ENCODE measurements at regions not wholly inside any gene's neighbourhood (a gene's known extent, or its start where the extent isn't known, plus 50 kb on each side); places are given as distances from the start of the nearest gene placed in this dataset.

DNA sequence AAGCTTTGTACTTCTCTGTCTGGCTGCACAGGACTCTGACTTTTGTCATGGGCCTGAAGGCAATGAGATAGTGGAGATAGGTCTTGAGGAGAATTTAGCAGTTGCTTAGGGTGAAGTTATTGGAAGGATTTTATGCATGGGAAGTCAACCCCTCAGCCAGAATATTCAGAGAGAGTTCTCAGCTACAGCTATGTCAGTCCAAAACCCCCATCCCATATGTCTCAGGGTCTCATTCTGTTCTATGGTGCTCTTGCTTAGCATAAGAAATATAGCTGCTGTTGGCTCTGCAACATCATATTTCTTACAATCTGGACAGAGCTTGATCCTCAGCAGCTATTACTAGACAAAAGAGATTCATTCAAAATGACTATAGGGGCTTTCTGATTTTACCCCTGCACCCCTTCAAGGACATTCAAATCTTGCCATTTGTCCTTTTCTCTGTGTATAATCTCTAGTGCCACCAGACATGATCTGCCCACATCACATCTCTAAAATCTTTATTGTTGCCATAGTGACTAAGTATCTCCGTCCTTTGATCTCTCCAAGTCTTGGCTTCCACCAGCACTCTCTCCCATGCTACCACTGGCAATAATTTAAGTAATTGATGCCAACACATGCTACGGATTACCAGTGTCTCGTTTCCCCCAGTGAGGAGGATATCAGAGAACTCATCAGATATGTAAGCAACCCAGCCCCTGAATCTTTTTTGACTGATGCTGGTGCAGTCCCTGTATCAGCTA, 327.1 kb upstream of the ISX start:
- DNase-seq (ENCODE audit: low read depth), result no peak
- no peak overlapping the region for H3K4me3 ChIP-seq (ENCODE audit: low read depth, low read length)
- no peak for TF ChIP-seq CTCF (IDR thresholded peaks at IDR 0.05; ENCODE audit: control insufficient read depth, extremely low read depth, insufficient read depth)

DNA sequence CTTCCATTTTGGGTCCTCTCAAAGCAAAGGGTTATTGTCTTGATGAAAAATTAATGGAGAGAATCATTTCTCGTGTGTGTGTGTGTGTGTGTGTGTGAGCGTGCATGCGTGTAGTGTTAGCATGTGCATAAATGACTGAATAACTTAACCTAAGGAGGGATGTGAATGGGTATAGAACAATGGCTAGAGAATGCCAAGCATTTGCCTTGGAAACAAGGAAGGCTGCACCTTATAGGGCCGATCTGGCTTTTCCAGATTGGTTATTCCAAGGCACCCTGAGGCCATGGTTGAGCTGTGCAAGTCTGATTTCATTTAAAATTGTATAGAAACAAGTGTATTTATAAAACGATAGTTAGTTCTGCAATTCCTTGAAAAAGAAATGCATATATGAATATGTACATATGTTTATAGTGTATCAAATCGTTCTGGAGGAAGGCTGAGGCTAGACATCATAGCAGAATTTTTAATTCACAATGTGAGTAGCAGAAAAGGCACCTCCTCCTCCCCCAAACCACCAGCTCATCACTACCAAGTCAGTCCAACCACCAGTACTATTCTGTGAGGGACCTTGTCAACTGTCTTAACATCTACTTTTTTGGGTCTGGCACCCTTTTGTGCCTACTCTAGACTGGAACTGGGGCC, 322.7 kb upstream of the ISX start:
- no peak for DNase-seq (ENCODE audit: low read depth)

GRCh38 chr22:34760276-34761008, 305.5 kb upstream of the ISX start:
- no peak overlapping the region for H3K4me3 ChIP-seq (ENCODE audit: low read depth, low read length)
- TF ChIP-seq CTCF (IDR thresholded peaks at IDR 0.05; ENCODE audit: control insufficient read depth, extremely low read depth, insufficient read depth), result no peak
- DNase-seq (ENCODE audit: low read depth), result no peak

More for the DNA sequence above, 322.7 kb upstream of the ISX start:
- H3K4me3 ChIP-seq (ENCODE audit: low read depth, low read length), result no peak overlapping the region
- TF ChIP-seq CTCF (IDR thresholded peaks at IDR 0.05; ENCODE audit: control insufficient read depth, extremely low read depth, insufficient read depth), result no peak

- no peak for TF ChIP-seq CTCF (IDR thresholded peaks at IDR 0.05; ENCODE audit: control insufficient read depth, extremely low read depth, insufficient read depth)
- DNase-seq (ENCODE audit: low read depth), result no peak
- no peak overlapping the region for H3K4me3 ChIP-seq (ENCODE audit: low read depth, low read length)
Observed at GRCh38 chr22:34761111-34761510, 304.8 kb upstream of the ISX start.

- TF ChIP-seq CTCF (IDR thresholded peaks at IDR 0.05; ENCODE audit: control insufficient read depth, extremely low read depth, insufficient read depth), result no peak
- DNase-seq (ENCODE audit: low read depth), result no peak
- no peak overlapping the region for H3K4me3 ChIP-seq (ENCODE audit: low read depth, low read length)
Observed at GRCh38 chr22:34763496-34763895, 302.5 kb upstream of the ISX start.

- H3K4me3 ChIP-seq (ENCODE audit: low read depth, low read length), result no peak overlapping the region
- no peak for DNase-seq (ENCODE audit: low read depth)
Observed at GRCh38 chr22:34765115-34765514, 300.8 kb upstream of the ISX start.

More at GRCh38 chr22:34765115-34765514, 300.8 kb upstream of the ISX start:
- no peak for TF ChIP-seq CTCF (IDR thresholded peaks at IDR 0.05; ENCODE audit: control insufficient read depth, extremely low read depth, insufficient read depth)

All from LNCaP clone FGC (cell line).